H1 (cell line): ENCODE measurements at regions not wholly inside any gene's neighbourhood (a gene's known extent, or its start where the extent isn't known, plus 50 kb on each side); places are given as distances from the start of the nearest gene placed in this dataset.

Source experiments
- EP300 ChIP-seq, 2 experiments: IDR thresholded peaks; 1 replicate in 1 of 2; 2 replicates in 1 of 2; pipeline ENCODE4 v1.6.1; 2011 to 2012; ENCODE audit warnings: low read depth in 2 of 2, low read length in 2 of 2, mild to moderate bottlenecking in 2 of 2, borderline replicate concordance in 1 of 2, inconsistent platforms in 1 of 2, moderate library complexity in 1 of 2
- TF ChIP-seq, protein P1 (sequence below), 3 experiments: IDR thresholded peaks; 1 replicate in 2 of 3; 2 replicates in 1 of 3; pipeline versions ENCODE4 v1.5.1 to v1.6.1; 2011; ENCODE audit warnings: low read length in 3 of 3, mild to moderate bottlenecking in 3 of 3, inconsistent platforms in 2 of 3, low read depth in 1 of 3, moderate library complexity in 1 of 3; ENCODE audit not compliant: insufficient read depth in 1 of 3; ENCODE audit errors: control extremely low read depth in 1 of 3

DNA sequence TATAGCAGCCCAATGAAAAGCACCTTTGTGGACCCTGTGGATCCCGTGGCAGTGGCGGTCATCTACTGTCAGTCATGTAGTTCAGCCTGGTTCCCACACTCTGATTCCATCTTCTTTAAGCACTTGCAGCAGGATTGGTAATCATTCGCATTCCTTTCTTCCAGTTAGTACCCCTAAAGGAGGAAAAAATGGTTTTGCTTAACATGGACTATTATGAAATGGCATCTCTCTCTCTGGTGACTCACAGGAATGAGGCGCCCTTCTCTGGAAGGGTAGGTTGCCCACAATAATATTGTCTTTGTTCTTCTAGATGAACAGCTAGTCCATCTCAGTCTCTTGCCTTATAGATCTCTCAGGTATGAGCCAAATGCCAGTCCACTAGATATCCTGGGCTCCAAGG, 127.9 kb upstream of the MROH9 start:
- TF ChIP-seq EP300 (IDR thresholded peaks at IDR 0.05; ENCODE audit: borderline replicate concordance in 1 of 2, low read depth in 2 of 2, low read length in 2 of 2) = no peak
- TF ChIP-seq, protein P1, sequence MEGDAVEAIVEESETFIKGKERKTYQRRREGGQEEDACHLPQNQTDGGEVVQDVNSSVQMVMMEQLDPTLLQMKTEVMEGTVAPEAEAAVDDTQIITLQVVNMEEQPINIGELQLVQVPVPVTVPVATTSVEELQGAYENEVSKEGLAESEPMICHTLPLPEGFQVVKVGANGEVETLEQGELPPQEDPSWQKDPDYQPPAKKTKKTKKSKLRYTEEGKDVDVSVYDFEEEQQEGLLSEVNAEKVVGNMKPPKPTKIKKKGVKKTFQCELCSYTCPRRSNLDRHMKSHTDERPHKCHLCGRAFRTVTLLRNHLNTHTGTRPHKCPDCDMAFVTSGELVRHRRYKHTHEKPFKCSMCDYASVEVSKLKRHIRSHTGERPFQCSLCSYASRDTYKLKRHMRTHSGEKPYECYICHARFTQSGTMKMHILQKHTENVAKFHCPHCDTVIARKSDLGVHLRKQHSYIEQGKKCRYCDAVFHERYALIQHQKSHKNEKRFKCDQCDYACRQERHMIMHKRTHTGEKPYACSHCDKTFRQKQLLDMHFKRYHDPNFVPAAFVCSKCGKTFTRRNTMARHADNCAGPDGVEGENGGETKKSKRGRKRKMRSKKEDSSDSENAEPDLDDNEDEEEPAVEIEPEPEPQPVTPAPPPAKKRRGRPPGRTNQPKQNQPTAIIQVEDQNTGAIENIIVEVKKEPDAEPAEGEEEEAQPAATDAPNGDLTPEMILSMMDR (IDR thresholded peaks at IDR 0.05; ENCODE audit: control extremely low read depth in 1 of 3, insufficient read depth in 1 of 3, low read depth in 1 of 3, low read length in 3 of 3) = no peak
